C4-2B (cell line): ENCODE measurements at regions not wholly inside any gene's neighbourhood (a gene's known extent, or its start where the extent isn't known, plus 50 kb on each side); places are given as distances from the start of the nearest gene placed in this dataset.

ENCODE experiments used
- H3K27ac ChIP-seq: fragments of 450-650 bp; 2 replicates; pipeline ENCODE4 v1.5.1; 2017
- CTCF ChIP-seq: fragments of 450-650 bp; conservative IDR thresholded peaks from 2 replicates; pipeline ENCODE4 v1.5.1; 2017; ENCODE audit warnings: mild to moderate bottlenecking
- ZFX ChIP-seq: fragments of 450-650 bp; IDR thresholded peaks from 2 replicates; pipeline ENCODE4 v1.6.1; 2017

GRCh38 chr11:134710861-134711407 lies 298.9 kb upstream of the B3GAT1 start:
- H3K27ac ChIP-seq, result no peak overlapping the region
- TF ChIP-seq CTCF (no peak), ZFX (no peak)

GRCh38 chr11:134705858-134706257 lies 293.8 kb upstream of the B3GAT1 start:
- no peak overlapping the region for H3K27ac ChIP-seq
- TF ChIP-seq ZFX (no peak), CTCF (no peak)

DNA sequence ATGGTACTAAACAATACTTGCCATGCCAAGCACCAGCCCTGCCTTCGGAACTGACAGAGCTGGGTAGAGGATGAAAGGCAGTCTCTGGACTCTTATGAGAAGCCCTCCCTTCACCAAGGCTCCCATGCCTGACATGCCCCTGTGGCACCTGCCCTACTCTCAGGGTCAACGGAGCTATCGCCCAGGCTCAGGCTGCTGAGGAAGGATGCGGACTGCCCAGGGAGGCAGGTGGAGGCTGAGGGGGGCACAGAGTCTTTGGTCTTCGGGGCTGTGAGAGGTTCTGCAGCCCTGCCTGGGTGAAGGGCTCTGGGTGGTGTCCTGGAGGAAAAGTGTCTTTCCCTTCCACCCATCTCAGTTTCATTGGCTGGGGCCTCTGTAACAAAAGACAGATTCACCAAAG lies 290.8 kb upstream of the B3GAT1 start:
- no peak for TF ChIP-seq ZFX
- no peak for TF ChIP-seq CTCF
- H3K27ac ChIP-seq, result no peak overlapping the region

GRCh38 chr11:134701564-134702165 lies 289.6 kb upstream of the B3GAT1 start:
- TF ChIP-seq ZFX (no peak), CTCF (no peak)
- H3K27ac ChIP-seq, result no peak overlapping the region

DNA sequence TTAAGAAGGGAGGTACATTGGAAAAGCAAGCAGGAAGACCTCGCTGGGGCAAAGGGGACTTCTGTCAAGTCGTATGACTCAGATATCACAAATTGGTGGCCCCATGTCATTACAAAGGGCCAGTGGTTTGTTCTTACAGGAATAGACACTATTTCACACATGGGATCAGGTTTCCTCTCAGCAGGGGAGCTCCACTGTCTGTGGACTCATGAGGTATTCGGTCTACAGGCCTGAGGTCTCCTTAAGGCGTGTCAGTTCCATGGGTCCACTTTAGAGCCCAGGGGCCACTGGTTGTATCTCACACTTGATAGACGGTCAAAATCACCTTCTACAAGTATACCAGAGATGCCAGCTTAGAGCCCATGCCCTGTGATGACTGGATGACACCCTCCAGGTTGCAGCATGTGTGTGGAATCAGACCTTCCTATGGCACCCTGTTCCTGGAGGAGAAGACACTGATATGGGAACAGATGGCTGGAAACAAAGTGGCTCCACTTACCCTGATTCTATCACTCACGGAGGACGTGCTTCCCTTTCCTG lies 288.1 kb upstream of the B3GAT1 start:
- H3K27ac ChIP-seq, result no peak overlapping the region
- no peak for TF ChIP-seq ZFX
- TF ChIP-seq CTCF, result no peak

GRCh38 chr11:134696455-134696854 lies 284.4 kb upstream of the B3GAT1 start:
- TF ChIP-seq ZFX (no peak), CTCF (no peak)
- H3K27ac ChIP-seq, result no peak overlapping the region

DNA sequence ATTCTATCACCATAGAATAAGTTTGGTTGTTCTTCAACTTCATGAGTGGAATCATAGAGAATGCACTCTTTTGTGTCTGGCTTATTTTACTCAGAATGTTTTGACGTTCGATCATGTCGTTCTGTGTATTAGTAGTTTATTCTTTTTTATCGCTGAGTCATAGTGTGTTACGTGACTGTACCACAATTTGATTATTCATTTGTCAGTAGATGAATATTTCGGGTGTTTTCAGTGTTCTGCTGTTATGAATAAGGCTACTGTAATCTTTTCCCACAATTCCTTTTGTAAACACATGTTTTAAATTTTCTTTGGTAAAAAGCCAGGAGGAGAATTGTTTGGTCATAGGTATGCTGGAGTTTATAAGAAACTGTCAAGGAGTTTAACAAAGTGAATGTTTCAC lies 279.9 kb upstream of the B3GAT1 start:
- TF ChIP-seq CTCF, result no peak
- TF ChIP-seq ZFX, result no peak
- no peak overlapping the region for H3K27ac ChIP-seq
